H1 (cell line): ENCODE measurements at regions not wholly inside any gene's neighbourhood (a gene's known extent, or its start where the extent isn't known, plus 50 kb on each side); places are given as distances from the start of the nearest gene placed in this dataset.

ENCODE experiments used
- CTCF ChIA-PET: fragments of 300-600 bp; sonication (Branson Sonifier 250); formaldehyde crosslinking; loops from one replicate; lab custom pipeline; 2021; ENCODE audit not compliant: partially characterized antibody; lab: Charles Lee
- POLR2A ChIA-PET: fragments of 300-600 bp; sonication (Branson Sonifier 250); formaldehyde crosslinking; loops from one replicate; lab custom pipeline; 2021; ENCODE audit warnings: inconsistent platforms; ENCODE audit not compliant: partially characterized antibody; lab: Charles Lee
- DNase-seq, 2 experiments: peaks; one replicate each; pipeline versions ENCODE4 v3.0.0 to v3.0.0-alpha.2; 2010 to 2022; ENCODE audit warnings: low spot score in 2 of 2, low read depth in 1 of 2, mixed read lengths in 1 of 2
- FAIRE-seq: peaks from 2 replicates; lab custom pipeline; 2011; peaks lifted over from hg19 to GRCh38; lab: Jason Lieb, UNC
- H2AFZ ChIP-seq: 2 replicates; pipeline ENCODE4 v1.8.1; 2012; ENCODE audit warnings: low read length, inconsistent platforms
- H2AK5ac ChIP-seq: 2 replicates; pipeline ENCODE4 v1.6.1; 2013; ENCODE audit warnings: low read depth, low read length
- H2BK120ac ChIP-seq: replicated peaks from 2 replicates; pipeline ENCODE3; 2013; ENCODE audit warnings: low read depth, low read length, inconsistent platforms
- H2BK12ac ChIP-seq: 2 replicates; pipeline ENCODE4 v1.6.1; 2013; ENCODE audit warnings: low read depth, low read length
- H2BK15ac ChIP-seq: 2 replicates; pipeline ENCODE4 v1.6.1; 2013; ENCODE audit warnings: low read length
- H2BK20ac ChIP-seq: 2 replicates; pipeline ENCODE4 v1.6.1; 2013; ENCODE audit warnings: low read length
- H2BK5ac ChIP-seq: 2 replicates; pipeline ENCODE4 v1.6.1; 2013; ENCODE audit warnings: low read depth, low read length
- H3K14ac ChIP-seq: 2 replicates; pipeline ENCODE4 v1.6.1; 2013; ENCODE audit warnings: inconsistent platforms; ENCODE audit not compliant: insufficient read length
- H3K18ac ChIP-seq: 2 replicates; pipeline ENCODE4 v1.6.1; 2013; ENCODE audit warnings: low read length; ENCODE audit errors: extremely low read depth
- H3K23ac ChIP-seq: 2 replicates; pipeline ENCODE4 v1.6.1; 2013; ENCODE audit warnings: inconsistent platforms; ENCODE audit not compliant: insufficient read length
- H3K23me2 ChIP-seq: 2 replicates; pipeline ENCODE4 v1.6.1; 2013; ENCODE audit warnings: low read depth, low read length
- H3K27ac ChIP-seq: 2 replicates; pipeline ENCODE4 v1.6.1; 2011; ENCODE audit warnings: low read depth, low read length, inconsistent platforms
- H3K27me3 ChIP-seq, 4 experiments: replicated peaks in 1 of 4; 1 replicate in 1 of 4; 2 replicates in 3 of 4; pipeline versions ENCODE4 v1.6.1 to v1.8.1; 2011 to 2013; ENCODE audit warnings: low read length in 3 of 4, mild to moderate bottlenecking in 3 of 4, inconsistent platforms in 2 of 4, mixed read lengths in 2 of 4, moderate library complexity in 1 of 4; ENCODE audit not compliant: control insufficient read depth in 3 of 4, insufficient read depth in 3 of 4; ENCODE audit errors: extremely low read depth in 1 of 4
- H3K36me3 ChIP-seq, 4 experiments: 2 replicates each; pipeline versions ENCODE4 v1.6.1 to v1.8.1; 2011 to 2013; ENCODE audit warnings: mild to moderate bottlenecking in 4 of 4, low read length in 3 of 4, moderate library complexity in 2 of 4, control low read depth in 1 of 4, inconsistent platforms in 1 of 4; ENCODE audit not compliant: insufficient read depth in 4 of 4, control insufficient read depth in 2 of 4
- H3K4ac ChIP-seq: replicated peaks from 2 replicates; pipeline ENCODE3; 2013; ENCODE audit warnings: low read length, low read depth, mixed read lengths, inconsistent platforms; ENCODE audit not compliant: insufficient read length
- H3K4me1 ChIP-seq, 4 experiments: replicated peaks in 1 of 4; 1 replicate in 1 of 4; 2 replicates in 3 of 4; pipeline versions ENCODE4 v1.6.1 to v1.8.1; 2011 to 2013; ENCODE audit warnings: low read length in 3 of 4, inconsistent platforms in 2 of 4, mixed read lengths in 1 of 4; ENCODE audit not compliant: insufficient read depth in 4 of 4, control insufficient read depth in 3 of 4
- H3K4me2 ChIP-seq, 2 experiments: 2 replicates each; pipeline versions ENCODE4 v1.6.1 to v1.8.1; 2011 to 2013; ENCODE audit warnings: low read depth in 2 of 2, low read length in 2 of 2, control low read depth in 1 of 2, inconsistent platforms in 1 of 2, mild to moderate bottlenecking in 1 of 2; ENCODE audit not compliant: insufficient read depth in 1 of 2
- H3K4me3 ChIP-seq, 4 experiments: fragments of 200-600, 300-600 bp in 1 of 4; sonication (generic), shearing (Covaris generic), sonication (Bioruptor Twin) in 1 of 4; 2 replicates each; pipeline versions ENCODE4 v1.5.1 to v1.8.1; 2011 to 2016; ENCODE audit warnings: low read length in 4 of 4, low read depth in 3 of 4, control low read depth in 2 of 4, inconsistent platforms in 2 of 4, mild to moderate bottlenecking in 2 of 4, mixed read lengths in 1 of 4, moderate library complexity in 1 of 4; ENCODE audit not compliant: insufficient read depth in 2 of 4; ENCODE audit errors: extremely low read depth in 1 of 4
- H3K56ac ChIP-seq: replicated peaks from 2 replicates; pipeline ENCODE3; 2013; ENCODE audit warnings: low read depth, mild to moderate bottlenecking, mixed read lengths, low read length, inconsistent platforms; ENCODE audit not compliant: insufficient read length
- H3K79me1 ChIP-seq: 2 replicates; pipeline ENCODE4 v1.6.1; 2013; ENCODE audit warnings: low read depth, low read length, control low read depth
- H3K79me2 ChIP-seq, 2 experiments: 2 replicates each; pipeline versions ENCODE4 v1.6.1 to v1.8.1; 2012 to 2013; ENCODE audit warnings: low read length in 2 of 2, mild to moderate bottlenecking in 2 of 2, inconsistent platforms in 1 of 2; ENCODE audit not compliant: insufficient read depth in 2 of 2, control insufficient read depth in 1 of 2
- H3K9ac ChIP-seq, 4 experiments: replicated peaks in 1 of 4; 1 replicate in 1 of 4; 2 replicates in 3 of 4; pipeline versions ENCODE4 v1.6.1 to v1.8.1; 2011 to 2013; ENCODE audit warnings: low read depth in 3 of 4, low read length in 3 of 4, control low read depth in 2 of 4, mild to moderate bottlenecking in 2 of 4, moderate library complexity in 2 of 4, inconsistent platforms in 1 of 4; ENCODE audit errors: extremely low read depth in 1 of 4
- H3K9me3 ChIP-seq, 2 experiments: 2 replicates each; pipeline versions ENCODE4 v1.6.1 to v1.8.1; 2012 to 2013; ENCODE audit warnings: mild to moderate bottlenecking in 2 of 2, moderate library complexity in 2 of 2, control low read depth in 1 of 2, inconsistent platforms in 1 of 2, low read depth in 1 of 2, low read length in 1 of 2, mixed read lengths in 1 of 2; ENCODE audit not compliant: insufficient read depth in 2 of 2
- H4K20me1 ChIP-seq, 2 experiments: replicated peaks in 1 of 2; 2 replicates each; pipeline versions ENCODE3 to v1.8.1; 2011 to 2013; ENCODE audit warnings: inconsistent platforms in 2 of 2, low read length in 2 of 2, mild to moderate bottlenecking in 1 of 2; ENCODE audit not compliant: insufficient read depth in 2 of 2, control insufficient read depth in 1 of 2
- H4K5ac ChIP-seq: 2 replicates; pipeline ENCODE4 v1.6.1; 2013; ENCODE audit warnings: low read length, low read depth, mixed read lengths, inconsistent platforms; ENCODE audit not compliant: insufficient read length
- H4K8ac ChIP-seq: 2 replicates; pipeline ENCODE4 v1.8.0; 2013; ENCODE audit warnings: mild to moderate bottlenecking, moderate library complexity, low read length, inconsistent platforms; ENCODE audit not compliant: insufficient read depth; ENCODE audit errors: extremely low read depth
- H4K91ac ChIP-seq: replicated peaks from 2 replicates; pipeline ENCODE3; 2013; ENCODE audit warnings: low read length, mixed read lengths, inconsistent platforms; ENCODE audit not compliant: insufficient read length
- GABPA ChIP-seq: IDR thresholded peaks from 2 replicates; pipeline ENCODE4 v1.6.1; 2011; ENCODE audit warnings: mild to moderate bottlenecking, low read length, moderate library complexity, borderline replicate concordance; ENCODE audit not compliant: insufficient read depth
- HDAC6 ChIP-seq: IDR thresholded peaks from one replicate; pipeline ENCODE4 v1.7.1; 2012; ENCODE audit warnings: low read depth, mild to moderate bottlenecking, inconsistent platforms, low read length, moderate library complexity
- KDM5A ChIP-seq: fragments of 200-600 bp; IDR thresholded peaks from 2 replicates; pipeline ENCODE4 v1.7.1; 2012; ENCODE audit warnings: mild to moderate bottlenecking, low read length, inconsistent platforms, mixed read lengths
- MAFK ChIP-seq: IDR thresholded peaks from 2 replicates; pipeline ENCODE4 v1.6.1; 2012; ENCODE audit warnings: low read depth, mild to moderate bottlenecking, improper control_type of control experiment, low read length
- MAX ChIP-seq: IDR thresholded peaks from 2 replicates; pipeline ENCODE4 v1.6.1; 2012; ENCODE audit warnings: inconsistent platforms
- POLR2AphosphoS5 ChIP-seq: IDR thresholded peaks from 2 replicates; pipeline ENCODE4 v1.6.1; 2011; ENCODE audit warnings: low read depth, low read length
- POU5F1 ChIP-seq: IDR thresholded peaks from 2 replicates; pipeline ENCODE4 v1.6.1; 2011; ENCODE audit warnings: low read depth, mild to moderate bottlenecking, low read length, moderate library complexity
- SAP30 ChIP-seq: fragments of 300-600 bp; sonication (generic); IDR thresholded peaks from 2 replicates; pipeline ENCODE4 v1.7.1; 2012; ENCODE audit warnings: low read length, moderate library complexity, mild to moderate bottlenecking, inconsistent platforms; ENCODE audit not compliant: insufficient read depth, insufficient replicate concordance
- TAF1 ChIP-seq: IDR thresholded peaks from 2 replicates; pipeline ENCODE4 v1.6.1; 2011; ENCODE audit warnings: mild to moderate bottlenecking, low read depth, low read length
- USF2 ChIP-seq: IDR thresholded peaks from 2 replicates; pipeline ENCODE4 v1.6.1; 2011; ENCODE audit warnings: low read length, improper control_type of control experiment
- WGBS, 2 experiments: shearing (Covaris generic) in 1 of 2; methylation state at CpG; one replicate each; pipeline versions ENCODE4 v1.1.6 to v1.1.7; 2013 to 2015; ENCODE audit warnings: low lambda C conversion rate in 2 of 2, mixed read lengths in 2 of 2, inconsistent platforms in 1 of 2, low coverage in 1 of 2, missing lambda C conversion rate in 1 of 2; ENCODE audit not compliant: insufficient replicate concordance in 2 of 2, insufficient coverage in 1 of 2, insufficient read length in 1 of 2; ENCODE audit errors: extremely low coverage in 1 of 2, missing lambda C conversion rate in 1 of 2; 5-methylcytosine and 5-hydroxymethylcytosine counted together

DNA sequence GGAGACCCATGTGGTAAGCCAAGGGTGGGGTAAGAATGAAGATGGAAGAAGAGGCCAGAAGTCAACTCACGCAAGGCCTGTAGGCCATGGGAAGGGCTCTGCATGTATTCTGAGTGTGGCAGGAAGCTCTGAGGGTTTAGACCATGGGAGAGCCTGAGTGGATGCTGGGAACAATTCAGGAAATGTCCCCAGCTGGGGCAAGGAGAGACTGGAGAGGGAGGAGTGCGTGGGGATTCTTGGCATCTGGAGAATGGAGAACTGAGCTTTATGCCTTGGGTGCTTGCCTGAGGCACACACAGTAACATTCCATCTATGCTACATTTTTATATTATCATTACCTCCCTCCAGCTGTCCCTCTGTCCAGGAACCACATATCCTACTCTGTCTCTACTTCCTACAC is 50.4 kb upstream of the CD82 start:
- Histone ChIP-seq H3K14ac (no peak overlapping the region), H3K23ac (no peak overlapping the region), H2BK12ac (0 out of 2 replicates have a peak overlapping the region, but pooled peaks have one; percentile 23), H3K4me2 (no peak overlapping the region), H2BK15ac (no peak overlapping the region), H3K27me3 (no peaks in the 10 kb centered on the region; a peak in 1 of 7 replicates), H3K9me3 (no peaks in the 10 kb centered on the region), H3K36me3 (no peaks in the 10 kb centered on the region), H3K23me2 (no peaks in the 10 kb centered on the region; the same call in 1 of the 2 replicates), H2BK5ac (no peak overlapping the region), H3K27ac (no peak overlapping the region), H2AFZ (no peak overlapping the region), H3K56ac (no peak overlapping the region), H2BK120ac (no peak overlapping the region), H4K8ac (no peak overlapping the region), H3K4me3 (no peak overlapping the region), H3K4ac (no peak overlapping the region), H4K91ac (no peak overlapping the region), H3K18ac (no peak overlapping the region), H4K20me1 (no peaks in the 10 kb centered on the region), H3K9ac (no peak overlapping the region), H3K79me2 (no peaks in the 10 kb centered on the region), H3K79me1 (no peaks in the 10 kb centered on the region), H3K4me1 (no peaks in the 10 kb centered on the region), H2AK5ac (no peak overlapping the region; the same call in 1 of the 2 replicates), H2BK20ac (no peak overlapping the region), H4K5ac (no peak overlapping the region)
- 92% methylated on average over 2 of the region's 2 CpGs; no CpG with 5 or more reads in 1 of the 2 experiments for WGBS, 2 experiments
- FAIRE-seq (no peak), DNase-seq (no peak)
- CTCF ChIA-PET = interaction anchor here (0.8 to 5.3 kb wide), 3 partner anchors 9 to 100 kb away, joined by 3 to 35 read pairs (median 4); no protein-coding TSS in a partner anchor
- POLR2A ChIA-PET = no interaction called here
- TF ChIP-seq GABPA = no peak
- no peak for TF ChIP-seq TAF1
- no peak for TF ChIP-seq MAFK
- no peak for TF ChIP-seq MAX
- TF ChIP-seq KDM5A = no peak
- TF ChIP-seq USF2 = no peak
- TF ChIP-seq POLR2AphosphoS5 = no peak
- TF ChIP-seq HDAC6 = no peak
- no peak for TF ChIP-seq SAP30
- TF ChIP-seq POU5F1 = no peak
